CD4-positive, alpha-beta T cell (primary cell): ENCODE measurements at regions not wholly inside any gene's neighbourhood (a gene's known extent, or its start where the extent isn't known, plus 50 kb on each side); places are given as distances from the start of the nearest gene placed in this dataset.
"Not testable (repeated sequence)": the region's sequence is repeated elsewhere in the genome, so short reads cannot be mapped to it uniquely, and the experiment has no call there.

Source experiments
- ATAC-seq: fragments of 200-7000 bp; cut with Tn5 transposase; one replicate; pipeline ENCODE4 v1.10.0; 2022; ENCODE audit warnings: mild to moderate bottlenecking; ENCODE audit not compliant: poor library complexity
- CTCF ChIA-PET: fragments of 350-600 bp; sonication (Branson Sonifier 250); formaldehyde crosslinking; loops from one replicate; lab custom pipeline; 2021; ENCODE audit warnings: antibody characterized with exemption, inconsistent platforms; lab: Charles Lee
- POLR2A ChIA-PET: fragments of 350-600 bp; sonication (Branson Sonifier 250); formaldehyde crosslinking; loops from one replicate; lab custom pipeline; 2021; ENCODE audit warnings: antibody characterized with exemption, inconsistent platforms; lab: Charles Lee
- DNase-seq, 14 experiments: peaks; one replicate each; pipeline ENCODE4 v3.0.0-alpha.2; 2013 to 2020; ENCODE audit warnings: mixed read lengths in 2 of 14
- H3K27ac ChIP-seq, 2 donors: one replicate each; pipeline versions ENCODE4 v1.5.1 to v1.7.0; 2013; ENCODE audit warnings: low read length in 2 of 2, low read depth in 1 of 2, mild to moderate bottlenecking in 1 of 2
- H3K27me3 ChIP-seq, 2 experiments: 1 replicate in 1 of 2; 2 replicates in 1 of 2; pipeline versions ENCODE4 v1.6.1 to v1.7.0; 2013; ENCODE audit warnings: low read length in 2 of 2, control low read depth in 1 of 2, mild to moderate bottlenecking in 1 of 2, moderate library complexity in 1 of 2; ENCODE audit not compliant: insufficient read depth in 2 of 2, control insufficient read depth in 1 of 2
- H3K36me3 ChIP-seq: one replicate; pipeline ENCODE4 v1.6.1; 2013; ENCODE audit warnings: low read length, control low read depth; ENCODE audit not compliant: insufficient read depth
- H3K4me1 ChIP-seq: one replicate; pipeline ENCODE4 v1.6.1; 2013; ENCODE audit warnings: low read length, control low read depth; ENCODE audit not compliant: insufficient read depth
- H3K4me3 ChIP-seq: one replicate; pipeline ENCODE4 v1.5.1; 2013; ENCODE audit warnings: mild to moderate bottlenecking, low read length, moderate library complexity
- H3K9me3 ChIP-seq, 2 experiments: 1 replicate in 1 of 2; 2 replicates in 1 of 2; pipeline versions ENCODE4 v1.6.1 to v1.7.0; 2013; ENCODE audit warnings: low read length in 2 of 2, mild to moderate bottlenecking in 2 of 2, control low read depth in 1 of 2, moderate library complexity in 1 of 2; ENCODE audit not compliant: control insufficient read depth in 1 of 2, insufficient read depth in 1 of 2
- H3K27ac Mint-ChIP-seq: one replicate; pipeline ENCODE4 v1.8.0; 2020; ENCODE audit warnings: mixed read lengths
- H3K27me3 Mint-ChIP-seq: one replicate; pipeline ENCODE4 v1.8.0; 2021; ENCODE audit warnings: mixed read lengths
- H3K36me3 Mint-ChIP-seq: one replicate; pipeline ENCODE4 v1.8.0; 2021; ENCODE audit warnings: low read depth, mixed read lengths
- H3K4me1 Mint-ChIP-seq: one replicate; pipeline ENCODE4 v1.8.0; 2021; ENCODE audit warnings: low read depth, mixed read lengths
- H3K4me3 Mint-ChIP-seq: one replicate; pipeline ENCODE4 v1.8.0; 2020; ENCODE audit warnings: mild to moderate bottlenecking, mixed read lengths
- H3K9me3 Mint-ChIP-seq: one replicate; pipeline ENCODE4 v1.8.0; 2020; ENCODE audit warnings: mixed read lengths
- intact Hi-C, 2 experiments: fragments of 100-400 bp; cut with DNase I in 1 of 2; cut with micrococcal nuclease in 1 of 2; formaldehyde crosslinking; loops; one replicate each; pipeline versions ENCODE4 v1.15.1 to v1.9.0; 2023 to 2025; cut with DNase I, micrococcal nuclease
- TF ChIP-seq, protein P1 (sequence below): fragments of 200-600 bp; IDR thresholded peaks from one replicate; pipeline ENCODE4 v1.8.0; 2022; ENCODE audit warnings: antibody characterized with exemption, mild to moderate bottlenecking

DNA sequence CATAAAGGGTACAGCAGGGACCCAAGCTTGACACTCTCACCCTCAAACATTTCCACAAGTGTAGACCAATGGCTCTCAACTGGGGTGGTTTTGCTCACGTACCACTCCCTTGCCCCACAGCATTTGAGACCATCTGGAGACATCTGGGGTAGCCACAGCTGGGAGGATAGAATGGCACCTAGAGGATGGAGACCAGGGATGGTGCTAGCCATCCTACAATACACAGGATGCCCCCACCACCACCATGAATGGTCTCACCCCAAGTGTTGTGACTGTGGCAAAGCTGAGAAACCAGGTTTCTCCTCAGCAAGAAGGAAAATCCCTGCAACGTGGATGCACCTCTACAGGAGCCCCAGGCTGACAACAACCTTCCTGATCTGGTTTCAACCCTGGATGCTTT, 69.1 kb upstream of the CLEC6A start:
- H3K9me3 Mint-ChIP-seq, DNase-seq, POLR2A ChIA-PET, H3K36me3 Mint-ChIP-seq, H3K4me1 Mint-ChIP-seq, H3K4me3 ChIP-seq, H3K36me3 ChIP-seq, H3K9me3 ChIP-seq, ATAC-seq, H3K27me3 ChIP-seq, H3K27ac Mint-ChIP-seq, H3K4me3 Mint-ChIP-seq, intact Hi-C loops, H3K27ac ChIP-seq, H3K4me1 ChIP-seq, CTCF ChIA-PET: not testable (repeated sequence)
- peaks cover 22% of the 10 kb centered on the region for H3K27me3 Mint-ChIP-seq

DNA sequence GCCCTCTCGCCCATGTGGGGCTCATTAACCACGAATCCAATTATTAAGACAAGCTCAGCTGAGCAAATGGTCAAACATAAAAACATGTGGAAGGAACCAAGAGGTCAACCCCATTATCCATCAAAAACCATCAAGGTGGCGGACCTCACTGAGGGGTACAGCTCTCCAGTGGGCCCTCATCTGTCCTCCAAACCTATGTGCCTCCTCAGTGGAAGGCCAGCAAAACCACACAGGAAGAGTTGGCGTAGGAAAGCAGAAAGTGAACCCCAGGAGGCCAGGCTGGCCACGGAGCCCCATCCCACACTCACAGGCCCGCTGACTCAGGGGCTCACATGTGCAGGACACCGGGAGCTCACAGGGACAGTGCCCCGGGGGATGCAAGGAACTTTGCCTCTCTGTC, 66.5 kb upstream of the CLEC6A start:
- H3K4me1 ChIP-seq, ATAC-seq, POLR2A ChIA-PET, intact Hi-C loops, H3K27ac Mint-ChIP-seq, H3K9me3 Mint-ChIP-seq, DNase-seq, H3K36me3 Mint-ChIP-seq, H3K4me1 Mint-ChIP-seq, H3K4me3 ChIP-seq, H3K9me3 ChIP-seq, H3K27me3 ChIP-seq, H3K27ac ChIP-seq, H3K36me3 ChIP-seq: not testable (repeated sequence)
- Mint-ChIP-seq H3K4me3 (peak overlapping the region; percentile 58), H3K27me3 (peaks cover 36% of the 10 kb centered on the region)
- CTCF ChIA-PET = interaction anchor here (1.2 kb wide), 1 partner anchor 280 kb away, joined by 3 read pairs; no protein-coding TSS in a partner anchor

DNA sequence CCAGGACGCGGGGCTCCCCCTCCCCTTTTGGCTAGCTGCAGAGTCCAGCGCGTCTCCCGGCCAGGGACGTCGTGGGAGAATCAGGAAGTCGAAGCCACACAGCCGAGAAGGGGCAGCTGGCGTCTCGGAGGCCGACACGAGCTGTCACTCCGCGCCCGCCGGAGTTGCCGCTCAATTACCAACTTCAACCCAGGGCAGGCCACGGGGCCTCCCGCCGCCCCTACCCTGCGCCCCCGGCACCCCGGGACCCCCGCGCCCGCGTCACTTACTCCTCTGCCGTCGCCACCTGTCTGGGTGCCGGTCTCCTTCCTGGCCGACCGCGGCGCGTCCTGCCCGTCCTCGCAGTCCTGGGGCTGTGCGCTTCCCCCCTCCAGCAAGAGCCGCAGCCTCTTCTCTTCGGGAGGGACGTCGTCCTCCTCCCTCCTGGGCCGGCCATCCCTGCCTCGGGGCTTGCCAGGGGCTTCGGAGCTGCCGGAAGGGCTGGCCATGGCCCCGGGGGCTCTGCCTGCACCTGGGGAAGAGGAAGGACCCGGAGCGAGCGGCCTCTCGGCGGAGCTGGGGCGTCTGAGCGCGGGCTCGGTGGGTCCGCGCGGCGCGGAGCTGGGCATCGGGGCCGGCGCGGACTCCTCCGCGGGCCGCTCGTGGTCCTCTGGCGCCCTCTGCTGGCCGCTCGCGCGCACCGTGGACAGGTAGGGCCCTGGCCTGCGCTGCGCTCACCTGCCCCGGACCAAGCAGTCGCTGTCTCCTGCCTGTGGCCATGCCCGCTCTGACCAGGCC, 65.6 kb upstream of the CLEC6A start:
- H3K9me3 ChIP-seq, H3K4me1 ChIP-seq, H3K27me3 ChIP-seq, H3K9me3 Mint-ChIP-seq, H3K27ac Mint-ChIP-seq, H3K36me3 ChIP-seq, H3K36me3 Mint-ChIP-seq, POLR2A ChIA-PET, H3K27ac ChIP-seq, H3K4me1 Mint-ChIP-seq: not testable (repeated sequence)
- DNase-seq = peak in 11 of 14 experiments; percentile 13 to 83 (median 78)
- H3K4me3 ChIP-seq = peak overlapping the region; percentile 34
- Mint-ChIP-seq H3K4me3 (peak overlapping the region; percentile 15), H3K27me3 (peaks cover 30% of the 10 kb centered on the region)
- TF ChIP-seq, protein P1, sequence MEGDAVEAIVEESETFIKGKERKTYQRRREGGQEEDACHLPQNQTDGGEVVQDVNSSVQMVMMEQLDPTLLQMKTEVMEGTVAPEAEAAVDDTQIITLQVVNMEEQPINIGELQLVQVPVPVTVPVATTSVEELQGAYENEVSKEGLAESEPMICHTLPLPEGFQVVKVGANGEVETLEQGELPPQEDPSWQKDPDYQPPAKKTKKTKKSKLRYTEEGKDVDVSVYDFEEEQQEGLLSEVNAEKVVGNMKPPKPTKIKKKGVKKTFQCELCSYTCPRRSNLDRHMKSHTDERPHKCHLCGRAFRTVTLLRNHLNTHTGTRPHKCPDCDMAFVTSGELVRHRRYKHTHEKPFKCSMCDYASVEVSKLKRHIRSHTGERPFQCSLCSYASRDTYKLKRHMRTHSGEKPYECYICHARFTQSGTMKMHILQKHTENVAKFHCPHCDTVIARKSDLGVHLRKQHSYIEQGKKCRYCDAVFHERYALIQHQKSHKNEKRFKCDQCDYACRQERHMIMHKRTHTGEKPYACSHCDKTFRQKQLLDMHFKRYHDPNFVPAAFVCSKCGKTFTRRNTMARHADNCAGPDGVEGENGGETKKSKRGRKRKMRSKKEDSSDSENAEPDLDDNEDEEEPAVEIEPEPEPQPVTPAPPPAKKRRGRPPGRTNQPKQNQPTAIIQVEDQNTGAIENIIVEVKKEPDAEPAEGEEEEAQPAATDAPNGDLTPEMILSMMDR = peak; percentile 44
- intact Hi-C loops = loop anchor here in 1 of 2 experiments (10.0 kb wide), 1 partner anchor 285 kb away; no protein-coding TSS in a partner anchor
- CTCF ChIA-PET = interaction anchor here (0.7 to 1.2 kb wide), 2 partner anchors 92 to 281 kb away, joined by 3 read pairs; no protein-coding TSS in a partner anchor
- peak; percentile 52 for ATAC-seq

DNA sequence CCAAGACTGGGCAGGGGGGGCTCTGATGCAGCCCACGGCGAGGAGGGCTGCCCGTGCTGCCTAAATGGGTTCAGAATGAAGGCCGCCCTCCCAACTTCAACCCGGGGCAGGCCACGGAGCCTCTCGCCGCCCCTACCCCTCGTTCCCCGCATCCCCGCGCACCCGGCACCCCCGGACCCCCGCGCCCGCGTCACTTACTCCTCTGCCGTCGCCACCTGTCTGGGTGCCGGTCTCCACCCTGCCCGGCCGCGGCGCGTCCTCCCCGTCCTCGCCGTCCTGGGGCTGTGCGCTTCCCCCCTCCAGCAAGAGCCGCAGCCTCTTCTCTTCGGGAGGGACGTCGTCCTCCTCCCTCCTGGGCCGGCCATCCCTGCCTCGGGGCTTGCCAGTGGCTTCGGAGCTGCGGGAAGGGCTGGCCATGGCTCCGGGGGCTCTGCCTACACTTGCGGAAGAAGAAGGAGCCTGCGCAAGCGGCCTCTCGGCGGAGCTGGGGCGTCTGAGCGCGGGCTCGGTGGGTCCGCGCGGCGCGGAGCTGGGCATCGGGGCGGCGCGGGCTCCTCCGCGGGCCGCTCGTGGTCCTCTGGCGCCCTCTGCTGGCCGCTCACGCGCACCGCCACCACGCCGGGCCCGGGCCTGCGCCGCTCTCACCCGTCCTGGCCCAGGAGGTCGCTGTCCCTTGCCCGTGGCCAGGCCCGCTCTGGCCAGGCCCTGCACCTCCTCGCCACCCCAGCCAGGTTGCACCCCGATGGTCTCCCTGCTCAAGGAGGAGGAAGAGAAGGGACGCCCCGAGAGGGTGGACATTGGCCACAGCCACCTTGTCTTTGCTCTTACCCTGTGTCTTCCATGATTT, 59.3 kb upstream of the CLEC6A start:
- TF ChIP-seq, protein P1 = peak; percentile 42
- CTCF ChIA-PET, H3K9me3 Mint-ChIP-seq, H3K4me1 Mint-ChIP-seq, H3K9me3 ChIP-seq, H3K27ac ChIP-seq, H3K27ac Mint-ChIP-seq, POLR2A ChIA-PET, H3K36me3 ChIP-seq, H3K4me1 ChIP-seq, H3K36me3 Mint-ChIP-seq, H3K27me3 ChIP-seq: not testable (repeated sequence)
- H3K27me3 Mint-ChIP-seq = peaks cover 35% of the 10 kb centered on the region
- intact Hi-C loops = loop anchor here in 1 of 2 experiments (10.0 kb wide), 1 partner anchor 292 kb away; no protein-coding TSS in a partner anchor
- DNase-seq (peak; percentile 37 to 85 (median 62)), ATAC-seq (peak; percentile 92)
- H3K4me3 ChIP-seq = peak overlapping the region; percentile 43
- peak overlapping the region; percentile 45 for H3K4me3 Mint-ChIP-seq

DNA sequence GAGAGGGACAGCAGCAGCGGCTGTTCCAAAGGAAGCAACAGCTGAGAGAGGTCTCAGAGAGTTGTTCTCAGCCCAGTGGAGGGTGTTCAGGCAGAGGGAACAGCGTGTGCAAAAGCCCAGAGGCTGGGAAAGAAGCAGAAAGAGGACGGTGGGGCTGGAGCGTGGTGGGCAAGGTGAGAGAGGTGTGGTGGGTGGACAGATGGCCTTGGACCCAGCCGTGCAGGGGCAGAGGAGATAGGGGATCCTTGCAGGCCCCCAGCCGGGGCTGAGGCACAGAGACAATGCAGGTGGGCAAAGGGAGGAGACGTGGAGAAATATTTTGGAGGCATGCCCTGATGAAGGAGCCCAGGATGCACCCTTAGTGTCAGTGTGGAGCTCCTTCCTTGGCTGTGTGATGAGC, 58.4 kb upstream of the CLEC6A start:
- H3K27ac Mint-ChIP-seq, DNase-seq, H3K4me3 ChIP-seq, H3K27ac ChIP-seq, H3K27me3 ChIP-seq, H3K4me3 Mint-ChIP-seq, CTCF ChIA-PET, POLR2A ChIA-PET, H3K9me3 ChIP-seq, H3K36me3 Mint-ChIP-seq, H3K4me1 Mint-ChIP-seq, H3K4me1 ChIP-seq, H3K36me3 ChIP-seq, ATAC-seq, H3K9me3 Mint-ChIP-seq: not testable (repeated sequence)
- intact Hi-C loops = loop anchor here in 1 of 2 experiments (10.0 kb wide), 1 partner anchor 293 kb away; no protein-coding TSS in a partner anchor
- peaks cover 30% of the 10 kb centered on the region for H3K27me3 Mint-ChIP-seq
